Middle frontal gyrus (tissue), 1 donor: ENCODE measurements at regions not wholly inside any gene's neighbourhood (a gene's known extent, or its start where the extent isn't known, plus 50 kb on each side); places are given as distances from the start of the nearest gene placed in this dataset.
"Not testable (repeated sequence)": the region's sequence is repeated elsewhere in the genome, so short reads cannot be mapped to it uniquely, and the experiment has no call there.

ENCODE experiments used
- DNase-seq: peaks from one replicate; pipeline ENCODE4 v3.0.0-alpha.2; 2015; ENCODE audit warnings: low spot score; ENCODE audit errors: extremely low spot score

DNA sequence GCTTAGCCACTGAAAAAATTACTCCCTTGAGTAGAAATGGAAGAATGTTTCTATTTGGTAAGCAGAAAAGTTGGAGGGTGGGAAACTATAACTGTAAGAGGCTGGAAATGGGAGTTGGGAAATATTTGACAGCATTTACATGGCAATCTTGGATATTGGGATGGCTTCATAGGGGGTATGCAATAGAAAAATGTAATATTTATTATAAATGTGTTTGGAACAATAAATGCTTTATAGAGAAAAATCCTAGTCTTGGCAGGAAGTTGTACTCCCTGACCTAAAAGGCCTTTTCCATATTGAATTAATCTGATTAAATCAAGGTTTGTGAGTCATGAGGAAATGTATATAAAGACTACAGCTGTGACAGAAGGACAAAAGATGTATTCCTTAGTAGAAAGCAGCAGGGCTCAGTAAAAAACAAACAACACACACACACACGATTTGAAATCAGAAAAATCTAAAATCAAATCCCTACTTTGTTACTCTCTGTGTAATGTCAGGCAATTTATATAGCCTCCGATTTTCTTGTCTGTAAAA, 272.3 kb downstream of the CD109 start:
- no peak for DNase-seq

DNA sequence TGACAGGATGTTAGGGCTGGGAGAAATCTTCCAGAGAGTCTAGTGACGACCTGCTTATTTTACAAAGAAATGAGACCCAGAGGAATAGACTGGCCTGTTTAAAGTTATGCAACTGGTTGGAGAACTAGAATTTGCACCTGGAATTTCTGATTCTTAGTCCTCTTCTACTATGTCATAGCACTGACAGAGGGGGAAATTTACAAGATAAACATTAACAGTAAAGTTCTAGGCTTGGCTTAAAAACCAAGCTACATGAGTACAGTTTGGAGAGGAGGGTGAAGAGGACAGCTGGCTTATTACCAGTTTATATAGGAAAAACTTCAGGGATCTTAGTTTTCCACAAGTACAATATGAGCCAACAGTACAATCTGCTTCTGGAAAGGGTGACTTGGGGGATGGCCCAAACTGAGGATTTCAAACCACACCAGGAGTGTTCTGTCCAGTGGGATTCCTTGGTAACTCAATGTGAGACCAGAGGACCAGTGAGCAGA, 269.6 kb downstream of the CD109 start:
- DNase-seq, result no peak

DNA sequence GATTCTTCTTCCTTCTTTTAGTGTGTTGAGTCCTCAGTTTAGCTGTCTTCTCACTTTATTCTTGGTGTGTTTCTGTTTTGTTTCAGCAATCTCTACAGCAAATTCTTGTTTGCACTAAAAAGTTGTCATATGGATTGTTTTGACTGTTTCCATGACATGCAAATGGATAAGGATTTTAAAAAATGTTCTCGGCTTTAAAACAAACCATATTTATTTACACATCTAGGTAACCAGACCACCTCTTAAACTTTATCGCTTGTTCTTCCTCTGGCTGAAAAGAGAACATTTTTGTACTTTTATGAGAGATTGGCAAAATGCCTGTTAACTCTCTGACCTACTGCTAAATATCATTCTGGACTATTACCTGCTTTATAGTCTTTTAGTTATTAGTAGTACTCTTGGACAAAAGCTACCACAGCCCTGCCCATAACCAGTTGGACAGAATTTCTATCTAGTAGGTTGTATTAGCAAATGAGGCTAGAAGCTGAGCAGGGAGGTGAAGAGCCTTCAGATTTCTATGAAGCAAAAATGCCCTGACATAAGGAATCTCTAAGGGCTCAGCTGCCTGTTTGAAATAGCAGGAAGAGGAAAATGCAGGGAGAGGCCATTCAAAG, 268.3 kb downstream of the CD109 start:
- DNase-seq, result no peak

DNA sequence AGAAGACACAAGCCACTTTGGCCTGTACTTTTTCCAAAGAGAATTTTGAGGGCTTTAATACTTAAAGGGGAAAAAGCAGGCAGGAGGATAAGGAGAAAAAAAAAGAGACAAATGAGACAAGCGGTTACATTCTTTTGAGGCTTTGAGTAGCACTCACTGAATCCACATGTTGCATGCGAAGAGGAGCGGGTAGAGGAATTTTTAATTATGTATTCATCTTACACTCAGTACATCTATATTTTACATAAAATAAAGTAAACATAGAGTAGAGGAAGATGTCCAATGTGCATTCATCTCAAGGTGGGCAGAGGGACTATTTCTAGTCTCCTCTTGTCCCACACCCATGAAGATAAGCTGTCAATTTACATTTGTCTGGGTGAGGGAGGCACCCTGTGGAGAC, 266.9 kb downstream of the CD109 start:
- no peak for DNase-seq

DNA sequence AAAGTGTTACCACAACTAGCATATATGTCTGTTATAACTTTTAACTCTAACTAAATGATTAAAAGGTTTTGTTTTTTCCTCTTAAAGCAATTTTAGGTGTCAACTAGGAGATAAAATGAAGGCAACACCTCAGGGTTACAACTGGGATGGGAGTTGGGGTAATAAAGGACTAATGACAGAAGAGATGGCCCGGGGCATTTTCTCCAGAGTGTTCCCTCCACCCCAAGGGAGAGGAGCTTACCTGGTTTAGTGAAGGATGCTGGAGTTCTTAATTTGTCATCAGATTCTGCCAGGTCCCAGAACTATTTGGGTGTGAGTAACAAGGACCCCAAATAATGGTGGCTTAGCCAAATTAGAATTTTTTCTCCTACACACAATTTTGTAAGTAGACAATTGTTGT, 260.3 kb downstream of the CD109 start:
- no peak for DNase-seq

DNA sequence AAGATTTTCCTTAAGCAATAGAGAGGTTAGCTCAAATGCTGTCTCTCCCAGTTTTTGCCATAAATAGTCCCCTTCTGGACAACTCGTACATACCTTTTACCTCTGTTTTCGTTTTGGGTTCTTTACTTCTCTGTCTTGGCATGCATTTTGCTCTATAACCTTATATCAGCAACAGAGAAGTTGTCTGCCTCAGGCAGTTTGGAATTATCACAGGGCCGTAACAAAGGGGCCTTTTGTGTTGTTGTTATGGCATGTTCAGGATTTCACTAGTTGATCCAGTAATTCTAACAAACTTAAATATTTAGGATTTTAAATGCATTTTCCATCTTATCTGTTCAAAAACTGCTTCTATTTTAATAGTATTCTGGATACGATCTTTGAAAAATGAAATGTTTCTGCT, 259.8 kb downstream of the CD109 start:
- no peak for DNase-seq

DNA sequence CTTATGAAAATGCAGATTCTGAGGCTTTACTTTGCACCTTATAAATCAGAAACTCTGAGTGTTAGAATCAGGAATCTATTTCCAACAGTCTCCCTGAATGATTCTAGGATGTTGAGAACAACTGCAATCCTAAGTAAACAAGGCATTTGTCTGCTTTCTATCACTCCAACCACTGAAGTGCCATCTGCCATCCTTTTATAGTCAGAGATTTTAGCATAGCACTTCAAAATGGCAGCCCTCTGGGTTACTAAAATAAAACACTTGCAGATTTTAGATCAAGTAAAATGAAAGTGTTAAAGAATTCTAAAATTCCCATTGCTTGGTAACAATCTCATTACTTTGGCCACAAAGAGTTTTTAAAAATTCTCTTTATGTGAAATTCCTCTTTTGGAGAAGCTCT, 258.9 kb downstream of the CD109 start:
- DNase-seq, result no peak

DNA sequence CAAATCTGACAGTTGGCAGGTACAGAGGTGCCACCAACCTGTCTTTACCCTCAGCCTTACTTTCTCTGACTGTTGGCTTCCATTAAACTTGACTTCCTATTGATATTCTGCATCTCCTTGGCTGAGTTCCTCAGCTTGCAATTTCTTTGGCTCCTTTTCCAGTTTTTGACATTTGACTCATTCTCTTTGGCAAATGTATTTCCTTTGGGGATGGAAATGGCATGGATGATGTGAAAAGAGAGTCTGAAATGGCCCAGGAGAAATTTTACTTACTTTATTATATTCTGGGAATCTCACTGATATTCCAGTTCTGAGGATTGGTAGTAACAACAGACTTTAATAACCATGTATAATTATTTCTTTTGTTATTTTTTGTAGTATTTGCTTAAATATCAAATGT, 255.2 kb downstream of the CD109 start:
- DNase-seq, result no peak

DNA sequence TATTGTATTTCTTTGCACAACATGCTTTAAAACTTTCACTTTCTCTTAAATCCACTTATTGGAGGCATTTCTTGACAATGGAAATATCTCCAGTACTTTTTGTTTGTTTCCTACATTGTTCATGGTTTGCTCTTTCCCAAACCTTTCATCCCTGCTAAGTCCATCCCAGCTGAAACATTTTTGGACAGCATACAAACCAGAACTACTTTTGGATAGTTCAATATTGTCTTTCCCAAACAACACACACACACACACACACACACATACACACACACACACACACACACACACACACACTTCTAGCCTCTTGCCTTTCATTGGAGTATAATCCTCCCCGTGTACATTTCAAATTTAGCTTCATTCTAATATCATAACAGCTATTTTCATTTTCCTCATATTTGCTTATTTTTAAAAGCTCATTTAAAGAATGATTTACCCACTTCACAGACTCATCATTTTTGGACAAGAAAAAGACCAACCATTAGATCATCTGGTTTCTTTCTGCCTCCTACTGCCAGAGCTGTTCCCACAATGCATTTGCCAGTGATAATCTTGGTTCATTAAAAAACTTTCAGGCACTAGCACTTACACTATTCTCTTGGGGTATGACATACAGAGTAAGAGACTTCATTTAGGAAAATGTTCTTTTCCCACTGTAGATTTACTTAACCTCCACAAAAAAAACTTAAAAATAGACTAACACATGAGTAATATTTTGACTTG, 248.1 kb downstream of the CD109 start:
- no peak for DNase-seq

DNA sequence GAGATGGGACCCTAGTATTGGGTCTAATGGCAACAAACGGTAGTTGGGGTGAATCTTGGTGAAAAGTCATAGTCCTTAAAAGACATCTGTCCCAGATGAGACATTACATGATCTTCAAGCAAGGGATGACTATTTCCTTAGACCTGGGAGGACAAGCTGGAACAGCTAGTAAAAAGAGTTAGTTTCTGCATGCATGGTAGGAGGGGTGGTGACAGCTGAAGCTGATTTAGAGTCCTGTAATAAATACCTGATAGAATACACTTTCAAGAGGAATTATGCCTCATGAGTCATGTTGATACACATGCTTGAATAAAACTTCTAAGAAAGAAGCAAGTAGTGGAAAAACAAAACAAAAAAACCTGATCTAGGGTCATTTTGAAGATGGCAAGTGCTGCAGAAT, 247.4 kb downstream of the CD109 start:
- no peak for DNase-seq

DNA sequence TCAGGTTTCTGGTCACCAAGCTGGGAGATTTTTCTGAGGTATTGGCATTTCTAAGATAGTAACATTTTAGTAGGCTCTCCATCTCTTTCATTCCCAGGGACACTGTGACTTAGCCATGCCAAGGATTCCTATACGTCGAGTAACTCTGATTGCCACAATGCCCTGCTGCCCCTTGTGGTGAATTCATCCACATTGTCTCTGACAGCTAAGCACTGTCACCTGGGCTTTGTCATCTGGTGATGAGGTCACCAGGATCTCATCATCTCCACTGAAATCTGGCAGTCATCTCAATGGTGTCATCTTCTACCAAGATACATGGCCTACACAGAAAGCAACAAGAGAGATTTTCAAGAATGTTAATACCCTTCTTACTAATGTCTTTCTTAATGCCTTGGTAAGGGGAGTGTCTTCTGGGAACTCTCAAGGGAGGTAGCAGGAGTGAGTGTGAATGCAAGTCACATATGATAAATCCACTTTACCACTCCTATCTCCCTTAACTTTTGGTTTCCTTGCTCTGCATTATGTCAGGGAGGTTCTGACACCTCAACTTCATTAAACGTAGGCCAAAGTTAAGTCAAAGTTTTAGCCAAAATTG, 246.7 kb downstream of the CD109 start:
- no peak for DNase-seq

DNA sequence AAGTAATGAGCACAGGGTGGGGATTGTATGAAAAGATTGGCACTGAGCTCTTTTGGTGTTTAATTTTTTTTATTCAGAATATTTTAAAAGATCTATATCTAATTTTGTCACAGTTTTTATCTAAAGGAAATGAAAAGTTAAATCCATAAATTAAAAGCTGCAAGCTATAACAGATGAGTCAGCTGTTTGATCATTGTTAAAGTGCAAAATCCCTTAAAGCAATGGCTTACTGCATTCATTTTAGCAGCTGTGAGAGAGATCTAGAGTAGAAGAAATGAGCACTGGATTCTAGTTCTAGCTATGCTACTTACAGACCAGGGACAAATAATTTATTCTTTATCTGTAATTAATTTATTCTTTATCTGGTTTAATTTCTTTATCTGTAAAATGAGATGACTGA, 245.9 kb downstream of the CD109 start:
- DNase-seq, result no peak

DNA sequence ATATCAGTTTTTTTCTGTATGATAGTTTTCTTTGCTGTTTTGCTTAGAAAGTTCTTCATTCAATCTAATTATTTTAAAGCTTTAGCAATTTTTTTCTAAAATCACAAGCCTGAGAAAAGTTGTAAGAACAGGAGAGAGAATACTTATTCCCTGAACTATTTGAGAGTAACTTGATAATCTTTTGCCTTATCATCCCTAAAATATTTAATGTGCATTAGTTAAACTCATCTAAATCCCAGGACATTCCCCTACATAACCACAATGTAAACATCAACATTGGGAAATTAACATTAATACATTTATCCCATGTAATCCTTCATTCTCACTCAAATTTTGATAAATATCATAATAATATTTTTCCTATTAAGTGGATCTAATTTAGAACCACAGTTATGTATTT, 241.8 kb downstream of the CD109 start:
- DNase-seq, result no peak

DNA sequence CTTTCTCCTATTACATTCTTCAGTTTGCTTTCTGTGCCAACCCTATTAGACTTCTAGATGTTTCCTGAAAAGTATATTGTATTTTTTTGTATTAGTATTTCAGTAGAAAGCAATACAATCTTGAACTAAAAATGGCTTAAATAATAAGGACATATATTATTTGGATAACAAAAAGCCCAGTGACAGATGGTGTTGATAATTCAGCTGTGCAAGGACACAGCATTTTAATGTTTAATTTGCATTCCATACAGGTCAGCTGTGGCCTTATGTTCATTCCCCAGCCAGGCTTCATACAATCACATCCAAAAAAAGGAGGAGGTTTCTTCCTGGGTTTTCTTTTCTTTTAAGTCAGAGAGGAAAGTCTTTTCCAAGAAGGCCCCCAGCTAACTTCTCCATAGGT, 236.9 kb downstream of the CD109 start:
- no peak for DNase-seq

DNA sequence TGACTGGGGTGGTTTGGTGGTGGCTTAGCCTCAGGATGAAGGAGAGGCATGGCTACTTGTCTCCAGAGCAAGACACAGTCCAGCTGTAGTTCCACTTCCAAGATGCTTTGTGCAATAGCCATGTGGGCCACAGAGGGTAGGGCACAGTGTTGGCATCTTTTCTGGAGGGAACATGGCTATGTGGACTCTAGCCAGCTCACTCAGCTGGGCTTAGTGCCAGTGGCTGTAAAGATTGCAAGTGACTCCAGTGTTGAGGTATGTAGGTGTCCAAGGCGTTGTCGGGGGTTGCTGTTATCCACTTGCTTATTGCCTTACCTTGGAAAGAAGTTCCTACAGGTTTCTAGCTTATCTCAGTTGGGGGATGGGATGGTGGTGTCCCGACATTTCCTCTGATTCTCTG, 233.4 kb downstream of the CD109 start:
- no peak for DNase-seq

DNA sequence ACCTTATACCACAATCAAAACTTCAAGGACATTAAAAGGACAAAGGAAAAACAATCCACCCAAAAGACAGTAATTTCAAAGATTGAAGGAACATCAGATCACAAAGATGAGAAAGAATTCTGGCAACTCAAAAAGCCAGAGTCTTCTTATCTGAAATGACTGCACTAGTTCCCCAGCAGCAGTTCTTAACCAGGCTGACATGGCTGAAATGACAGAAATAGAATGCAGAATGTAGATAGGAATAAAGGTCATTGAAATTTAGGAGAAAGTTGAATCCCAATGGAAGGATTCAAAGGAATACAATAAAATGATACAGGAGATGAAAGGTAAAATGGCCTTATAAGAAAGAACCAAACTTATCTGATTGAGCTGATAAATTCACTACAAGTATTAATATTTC, 231.4 kb downstream of the CD109 start:
- no peak for DNase-seq

DNA sequence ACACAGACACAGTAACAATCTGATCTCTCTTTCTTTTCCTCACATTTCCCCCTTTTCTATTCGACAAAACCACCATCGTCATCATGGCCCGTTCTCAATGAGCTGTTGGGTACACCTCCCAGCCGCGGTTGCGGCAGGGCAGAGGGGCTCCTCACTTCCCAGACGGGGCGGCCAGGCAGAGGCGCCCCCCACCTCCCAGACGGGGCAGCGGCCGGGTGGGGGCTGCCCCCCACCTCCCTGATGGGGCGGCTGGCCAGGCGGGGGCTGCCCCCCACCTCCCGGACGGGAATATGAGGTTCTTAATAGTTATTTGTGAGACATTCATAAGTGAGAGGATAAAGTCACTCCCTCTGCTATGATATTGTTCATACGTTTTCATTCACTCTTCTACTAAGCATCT, 229.7 kb downstream of the CD109 start:
- DNase-seq, result not testable (repeated sequence)

DNA sequence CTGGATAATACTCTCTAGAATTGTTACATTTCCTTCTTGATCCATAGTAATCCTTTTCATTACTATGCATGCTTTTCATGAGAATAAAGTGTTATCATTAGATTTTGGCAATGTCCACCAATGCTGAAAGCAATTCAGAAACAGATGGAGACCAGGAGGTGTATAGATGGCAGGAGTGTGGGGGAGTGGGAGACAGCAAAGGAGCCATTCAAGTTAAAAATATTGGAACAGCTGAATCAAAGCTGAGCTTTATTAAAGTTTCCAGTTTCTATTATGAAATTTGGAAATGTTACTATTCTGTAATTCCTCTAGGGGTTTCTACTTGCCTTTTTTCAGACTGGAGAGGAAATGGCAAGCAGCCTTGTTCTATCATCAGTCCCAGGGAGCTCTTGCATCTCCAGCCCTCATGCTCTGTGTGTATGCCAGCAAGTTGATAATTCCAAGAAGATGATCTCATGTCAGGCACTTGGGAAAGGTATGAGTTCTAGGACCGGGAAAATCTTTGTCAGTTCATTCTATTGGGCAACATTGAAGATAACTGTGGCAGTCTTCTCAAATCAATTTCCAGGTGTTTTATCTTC, 228.0 kb downstream of the CD109 start:
- DNase-seq, result no peak

DNA sequence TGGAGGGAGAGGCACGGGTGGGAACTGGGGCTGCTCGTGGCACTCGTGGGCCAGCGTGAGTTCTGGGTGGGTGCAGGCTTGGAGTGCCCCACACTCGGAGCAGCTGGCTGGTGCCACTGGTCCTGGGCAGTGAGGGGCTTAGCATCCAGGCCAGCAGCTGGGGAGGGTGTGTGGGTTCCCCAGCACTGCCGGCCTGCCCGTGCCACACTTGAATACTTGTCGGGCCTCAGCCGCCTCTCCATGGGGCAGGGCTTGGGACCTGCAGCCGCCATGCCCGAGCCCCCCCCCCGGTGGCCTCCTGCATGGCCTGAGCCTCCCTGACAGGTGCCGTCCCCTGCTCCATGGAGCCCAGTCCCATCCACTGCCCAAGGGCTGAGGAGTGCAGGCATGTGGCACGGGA, 207.2 kb downstream of the CD109 start:
- no peak for DNase-seq

DNA sequence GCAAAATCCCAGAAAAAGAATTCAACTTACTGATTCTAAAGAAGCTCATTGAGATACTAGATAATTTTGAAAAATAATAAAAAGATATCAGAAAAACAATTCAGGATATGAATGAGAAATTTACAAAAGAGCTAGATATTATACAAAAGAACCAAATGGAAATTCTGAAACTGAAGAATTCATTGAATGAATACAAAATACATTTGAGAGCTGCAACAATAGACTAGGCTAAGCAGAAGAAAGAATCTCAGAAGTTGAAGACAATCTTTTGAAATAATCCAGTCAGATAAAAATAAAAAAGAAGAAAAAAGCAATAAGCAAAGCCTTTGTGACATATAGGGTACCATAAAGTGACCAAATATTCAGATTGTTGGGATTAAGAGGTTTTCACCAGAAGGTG, 206.0 kb downstream of the CD109 start:
- no peak for DNase-seq

DNA sequence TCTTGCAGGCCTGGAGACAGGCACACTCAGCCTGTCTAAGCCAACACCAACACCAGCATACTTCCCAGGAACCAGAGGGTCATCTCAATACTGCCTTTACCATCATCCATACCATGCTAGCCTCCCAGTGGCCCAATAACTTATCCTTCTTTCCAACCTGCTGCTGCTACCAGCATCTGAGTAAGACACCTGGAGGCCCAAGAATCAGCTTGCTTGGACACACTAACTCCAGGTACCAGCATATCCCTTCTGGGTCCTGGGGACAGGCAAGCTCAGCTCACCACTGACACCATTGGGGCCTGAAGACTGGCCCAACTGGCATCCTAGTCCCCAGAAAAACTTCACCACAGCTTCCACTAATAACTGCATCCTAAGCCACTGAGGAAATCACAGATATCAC, 205.3 kb downstream of the CD109 start:
- DNase-seq, result no peak

DNA sequence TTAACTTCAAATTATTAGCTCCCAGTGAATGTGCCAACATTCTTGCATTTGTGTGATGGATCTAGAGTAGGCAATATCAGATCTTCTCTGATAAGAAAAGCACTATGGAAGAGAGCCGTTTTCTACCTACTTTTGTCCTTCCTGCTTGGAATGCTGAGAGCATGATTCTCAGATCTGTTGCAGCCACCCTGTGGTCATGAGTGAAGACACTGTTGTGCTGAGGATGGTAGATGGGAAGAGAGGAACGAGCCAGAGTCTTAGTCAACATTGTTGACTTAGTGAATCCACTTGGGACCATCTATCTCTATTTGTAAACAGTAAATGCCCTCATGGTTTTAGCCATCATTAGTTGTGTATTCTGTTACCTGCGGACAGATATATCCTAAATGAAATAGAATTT, 202.6 kb downstream of the CD109 start:
- no peak for DNase-seq
